HG03520 (cell line): ENCODE measurements at regions not wholly inside any gene's neighbourhood (a gene's known extent, or its start where the extent isn't known, plus 50 kb on each side); places are given as distances from the start of the nearest gene placed in this dataset.

Experiments
- ATAC-seq: cut with Tn5 transposase; IDR thresholded peaks from one replicate; pipeline ENCODE4 v1.9.1; 2021; ENCODE audit warnings: mild to moderate bottlenecking, moderate library complexity; ENCODE audit not compliant: unreplicated experiment

GRCh38 chr15:86021281-86022264 is 58.1 kb upstream of the AGBL1 start:
- no peak for ATAC-seq

GRCh38 chr15:86028961-86029360 is 50.7 kb upstream of the AGBL1 start:
- no peak for ATAC-seq
